GM12874 (cell line): ENCODE measurements at regions not wholly inside any gene's neighbourhood (a gene's known extent, or its start where the extent isn't known, plus 50 kb on each side); places are given as distances from the start of the nearest gene placed in this dataset.

Experiments used
- TF ChIP-seq, protein P1 (sequence below): IDR thresholded peaks from 2 replicates; pipeline ENCODE4 v1.5.1; 2011; ENCODE audit warnings: low read depth, mild to moderate bottlenecking, control low read depth, low read length, moderate library complexity; ENCODE audit not compliant: insufficient read depth

- TF ChIP-seq, protein P1, sequence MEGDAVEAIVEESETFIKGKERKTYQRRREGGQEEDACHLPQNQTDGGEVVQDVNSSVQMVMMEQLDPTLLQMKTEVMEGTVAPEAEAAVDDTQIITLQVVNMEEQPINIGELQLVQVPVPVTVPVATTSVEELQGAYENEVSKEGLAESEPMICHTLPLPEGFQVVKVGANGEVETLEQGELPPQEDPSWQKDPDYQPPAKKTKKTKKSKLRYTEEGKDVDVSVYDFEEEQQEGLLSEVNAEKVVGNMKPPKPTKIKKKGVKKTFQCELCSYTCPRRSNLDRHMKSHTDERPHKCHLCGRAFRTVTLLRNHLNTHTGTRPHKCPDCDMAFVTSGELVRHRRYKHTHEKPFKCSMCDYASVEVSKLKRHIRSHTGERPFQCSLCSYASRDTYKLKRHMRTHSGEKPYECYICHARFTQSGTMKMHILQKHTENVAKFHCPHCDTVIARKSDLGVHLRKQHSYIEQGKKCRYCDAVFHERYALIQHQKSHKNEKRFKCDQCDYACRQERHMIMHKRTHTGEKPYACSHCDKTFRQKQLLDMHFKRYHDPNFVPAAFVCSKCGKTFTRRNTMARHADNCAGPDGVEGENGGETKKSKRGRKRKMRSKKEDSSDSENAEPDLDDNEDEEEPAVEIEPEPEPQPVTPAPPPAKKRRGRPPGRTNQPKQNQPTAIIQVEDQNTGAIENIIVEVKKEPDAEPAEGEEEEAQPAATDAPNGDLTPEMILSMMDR = no peak
These were observed 612.8 kb downstream of the MCTP2 start for GRCh38 chr15:94844198-94844537.

- TF ChIP-seq, protein P1 = no peak
These were observed 613.4 kb downstream of the MCTP2 start for GRCh38 chr15:94844538-94845389.

GRCh38 chr15:94845390-94845716 is 614.0 kb downstream of the MCTP2 start:
- TF ChIP-seq, protein P1 = no peak

DNA sequence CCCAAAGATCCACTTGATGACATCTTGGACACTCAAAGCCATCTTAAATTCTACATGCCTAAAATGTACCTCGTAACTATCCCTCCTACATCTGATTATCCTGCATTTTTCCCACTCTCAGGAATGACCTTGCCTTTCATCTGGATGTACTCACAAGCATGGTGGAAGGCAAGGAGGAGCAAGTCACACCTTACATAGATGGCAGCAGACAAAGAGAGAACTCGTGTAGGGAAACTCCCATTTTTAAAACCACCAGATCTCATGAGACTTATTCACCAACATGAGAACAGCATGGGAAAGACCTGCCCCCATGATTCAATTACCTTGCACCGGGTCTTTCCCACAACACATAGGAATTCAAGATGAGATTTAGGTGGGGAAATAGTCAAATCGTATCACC is 616.0 kb downstream of the MCTP2 start:
- TF ChIP-seq, protein P1 = no peak

DNA sequence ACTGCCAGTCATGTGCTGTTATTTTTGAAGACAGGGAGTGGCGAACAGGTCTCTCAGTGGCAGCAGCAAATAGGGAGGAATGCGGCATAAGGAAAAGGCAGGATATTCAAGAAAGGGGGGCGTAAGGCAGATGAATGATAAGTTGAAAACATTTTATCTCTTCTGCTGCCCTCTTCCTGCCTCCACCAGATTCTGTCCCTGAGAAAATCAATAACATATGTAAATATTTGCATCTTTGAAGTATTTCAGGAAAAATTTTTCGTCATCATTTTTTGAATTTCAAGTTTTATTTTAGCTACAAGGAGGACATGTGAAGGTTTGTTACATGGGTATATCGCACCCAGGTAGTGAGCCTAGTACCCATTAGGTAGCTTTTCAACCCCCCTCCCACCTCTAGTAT is 616.7 kb downstream of the MCTP2 start:
- TF ChIP-seq, protein P1 = no peak

GRCh38 chr15:94855018-94855408 is 623.7 kb downstream of the MCTP2 start:
- TF ChIP-seq, protein P1 = no peak

DNA sequence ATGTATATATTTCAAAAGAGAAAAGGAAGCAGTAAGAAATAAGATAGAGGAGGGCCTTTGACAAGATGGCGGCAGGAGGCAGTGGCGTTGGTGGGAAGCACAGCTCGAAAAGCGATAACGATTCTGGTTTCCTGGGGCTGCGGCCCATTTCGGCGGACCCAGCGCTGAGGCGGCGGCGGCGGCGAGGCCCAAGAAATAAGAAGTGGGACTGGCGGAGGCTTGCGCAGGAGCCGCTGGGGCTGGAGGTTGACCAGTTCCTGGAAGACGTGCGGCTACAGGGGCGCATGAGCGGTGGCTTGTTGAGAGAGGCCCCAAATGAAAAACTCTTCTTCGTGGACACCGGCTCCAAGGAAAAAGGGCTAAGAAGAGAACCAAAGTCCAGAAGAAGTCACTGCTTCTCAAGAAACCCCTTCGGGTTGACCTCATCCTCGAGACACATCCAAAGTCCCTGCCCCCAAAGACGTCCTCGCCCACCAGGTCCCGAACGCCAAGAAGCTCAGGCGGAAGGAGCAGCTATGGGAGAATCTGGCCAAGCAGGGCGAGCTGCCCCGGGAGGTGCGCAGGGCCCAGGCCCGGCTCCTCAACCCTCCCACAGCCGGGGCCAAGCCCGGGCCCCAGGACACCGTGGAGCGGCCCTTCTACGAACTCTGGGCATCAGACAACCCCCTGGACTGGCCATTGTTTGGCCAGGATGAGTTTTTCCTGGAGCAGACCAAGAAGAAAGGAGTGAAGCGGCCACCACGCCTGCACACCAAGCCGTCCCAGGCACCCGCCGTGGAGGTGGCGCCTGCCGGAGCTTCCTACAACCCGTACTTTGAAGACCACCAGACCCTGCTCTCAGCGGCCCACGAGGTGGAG is 624.3 kb downstream of the MCTP2 start:
- TF ChIP-seq, protein P1 = no peak
